Right kidney (tissue), 1 donor: ENCODE measurements at regions not wholly inside any gene's neighbourhood (a gene's known extent, or its start where the extent isn't known, plus 50 kb on each side); places are given as distances from the start of the nearest gene placed in this dataset.
"Not testable (repeated sequence)": the region's sequence is repeated elsewhere in the genome, so short reads cannot be mapped to it uniquely, and the experiment has no call there.

Experiments
- DNase-seq: peaks from one replicate; pipeline ENCODE4 v3.0.0-alpha.2; 2016

DNA sequence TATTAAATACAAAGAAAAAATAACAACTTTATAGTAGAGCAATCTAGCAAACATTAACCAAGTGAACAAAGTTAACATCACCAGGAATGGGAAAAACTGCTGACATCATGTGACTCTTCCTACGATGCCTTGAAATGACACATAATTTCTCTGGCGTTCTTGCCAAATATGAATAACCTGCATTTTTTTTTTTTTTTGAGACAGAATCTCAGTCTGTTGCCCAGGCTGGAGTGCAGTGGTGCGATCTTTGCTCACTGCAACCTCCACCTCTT is 126.5 kb upstream of the VKORC1L1 start:
- DNase-seq = no peak

DNA sequence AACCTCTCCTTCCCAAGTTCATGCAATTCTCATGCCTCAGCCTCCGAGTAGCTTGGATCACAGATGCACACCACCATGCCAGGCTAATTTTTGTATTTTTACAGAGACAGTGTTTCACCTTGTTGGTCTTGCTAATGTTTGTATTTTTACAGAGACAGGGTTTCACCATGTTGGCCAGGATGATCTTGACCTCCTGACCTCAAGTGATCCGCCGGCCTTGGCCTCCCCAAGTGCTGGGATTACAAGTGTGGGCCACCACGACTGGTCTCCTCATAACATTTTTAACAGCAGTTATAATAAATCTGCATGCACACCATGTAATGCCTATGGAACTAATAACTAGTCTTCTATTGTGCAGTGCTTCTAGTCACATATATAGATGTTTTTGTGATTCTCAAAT is 123.8 kb upstream of the VKORC1L1 start:
- DNase-seq = no peak

DNA sequence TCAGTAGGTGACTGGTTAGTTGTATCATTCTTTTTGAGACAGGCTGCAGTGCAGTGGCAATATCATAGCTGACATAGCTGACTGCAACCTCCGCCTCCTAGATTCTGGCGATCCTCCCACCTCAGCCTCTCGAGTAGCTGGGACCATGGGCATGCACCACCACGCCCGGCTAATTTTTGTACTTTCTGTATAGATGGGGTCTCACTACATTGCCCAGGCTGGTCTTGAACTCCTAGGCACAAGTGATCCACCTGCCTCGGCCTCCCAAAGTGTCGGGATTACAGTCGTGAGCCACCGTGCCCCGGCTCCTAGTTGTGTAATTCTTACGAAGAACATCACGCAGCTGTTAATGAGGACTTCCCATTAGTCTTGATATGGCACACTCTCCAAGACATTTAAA is 123.4 kb upstream of the VKORC1L1 start:
- DNase-seq = no peak

DNA sequence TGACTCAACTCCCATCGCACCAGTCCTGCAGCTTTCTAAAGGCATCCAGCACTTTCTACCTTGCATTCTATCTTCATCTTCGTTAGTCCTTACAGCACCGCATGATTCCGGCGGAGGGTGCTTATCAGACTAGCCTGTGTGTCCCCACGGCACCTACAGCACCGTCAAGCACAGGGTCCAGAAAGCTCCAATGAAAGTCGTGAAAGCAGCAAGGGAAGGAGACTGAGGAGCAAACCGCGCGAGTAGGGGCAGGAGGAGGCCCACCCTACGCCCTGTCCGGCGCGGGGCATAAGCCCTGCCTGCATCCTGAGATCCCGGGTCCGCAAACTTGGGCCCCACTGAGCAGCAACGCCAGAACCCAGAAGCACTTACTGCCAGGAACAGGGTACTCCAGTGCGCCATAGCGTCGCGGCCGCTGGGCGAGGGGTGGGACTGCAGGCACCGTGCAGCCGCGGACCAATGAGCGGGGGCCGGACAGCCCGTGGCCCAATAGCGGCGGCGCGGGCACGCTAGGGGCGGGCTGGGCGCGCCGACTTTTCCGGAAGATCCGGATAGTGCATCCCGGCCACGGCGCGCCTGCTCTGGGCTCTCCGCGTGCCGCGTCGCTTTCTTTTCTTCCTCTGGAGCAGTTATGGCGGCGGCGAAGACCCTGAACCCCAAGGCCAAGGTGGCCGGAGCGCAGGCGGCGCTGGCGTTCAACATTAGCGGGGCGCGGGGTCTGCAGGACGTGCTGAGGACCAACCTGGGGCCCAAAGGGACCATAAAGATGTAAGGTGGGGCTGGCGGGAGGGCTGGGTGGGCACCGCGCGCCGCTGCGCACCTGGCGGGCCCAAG is 122.1 kb upstream of the VKORC1L1 start:
- DNase-seq = peak; percentile 91

DNA sequence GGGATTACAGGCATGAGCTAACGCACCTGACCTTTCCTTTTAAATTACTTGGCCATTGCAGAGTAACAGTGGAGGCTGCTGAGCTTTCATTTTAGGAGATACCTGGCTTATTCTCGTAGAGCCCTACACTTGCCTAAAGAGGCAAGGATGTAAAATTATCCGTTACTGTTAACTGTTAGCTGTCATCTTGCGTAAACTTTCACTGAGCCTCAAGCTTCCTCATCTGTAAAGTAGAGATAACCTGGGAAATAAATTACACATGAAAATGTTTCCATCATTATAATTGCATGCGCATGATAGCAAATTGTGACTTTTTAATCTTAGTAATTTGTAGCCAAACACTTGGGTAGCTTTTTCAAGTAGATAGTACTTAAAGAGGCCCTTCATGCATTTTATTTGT is 118.8 kb upstream of the VKORC1L1 start:
- not testable (repeated sequence) for DNase-seq

DNA sequence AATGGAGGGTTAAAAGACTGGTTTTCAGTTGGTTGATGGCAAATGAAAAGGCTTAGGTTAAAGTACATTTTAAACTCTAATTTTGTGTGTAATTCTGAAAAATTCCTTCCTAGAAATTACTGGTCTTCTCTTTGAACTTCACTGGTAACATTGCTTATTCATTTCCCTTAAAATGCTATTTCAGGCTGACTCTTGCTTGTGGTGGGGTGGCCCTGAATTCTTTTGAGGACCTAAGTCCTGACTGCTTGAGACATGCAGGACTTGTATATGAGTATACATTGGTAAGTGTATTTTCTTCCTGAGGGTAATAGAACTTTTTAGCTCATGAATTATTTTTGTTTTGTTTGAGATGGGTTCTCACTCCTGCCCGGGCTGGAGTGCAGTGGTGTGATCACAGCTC is 113.9 kb upstream of the VKORC1L1 start:
- DNase-seq = not testable (repeated sequence)

DNA sequence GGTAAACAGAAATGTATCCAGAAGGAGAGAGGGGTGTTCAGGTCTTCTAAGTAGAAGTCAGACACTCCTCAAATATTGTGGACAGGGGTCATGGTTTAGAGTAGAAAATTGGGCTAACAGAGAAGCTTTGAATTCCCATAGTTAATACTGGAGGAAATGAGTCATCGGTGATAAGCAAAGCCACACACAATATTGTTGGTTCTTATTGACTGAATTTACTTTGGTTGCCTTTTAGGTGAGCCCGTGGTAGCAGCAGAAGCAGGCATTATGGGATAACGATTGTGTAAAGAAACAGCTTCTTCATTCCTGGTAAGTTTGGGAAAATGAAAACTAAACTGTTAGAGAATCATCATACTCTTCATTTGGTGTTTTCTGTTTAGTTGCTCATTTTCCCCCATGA is 110.2 kb upstream of the VKORC1L1 start:
- DNase-seq = not testable (repeated sequence)

DNA sequence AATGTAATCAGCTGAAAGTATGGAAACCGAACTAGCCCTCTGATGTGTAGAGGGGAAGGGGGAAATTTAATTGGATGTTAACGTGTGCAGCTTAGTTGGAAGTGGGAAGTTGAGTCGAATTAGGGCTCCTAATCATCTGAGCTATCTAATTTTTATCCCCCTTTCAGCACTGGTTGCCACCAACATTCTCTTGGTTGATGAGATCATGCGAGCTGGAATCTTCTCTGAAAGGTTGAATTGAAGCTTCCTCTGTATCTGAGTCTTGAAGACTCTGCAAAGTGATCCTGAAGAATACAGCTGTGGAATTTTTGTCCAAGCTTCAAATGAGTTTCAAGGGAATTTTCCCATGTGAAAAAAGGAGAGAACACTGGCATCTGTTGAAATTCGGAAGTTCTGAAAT is 109.8 kb upstream of the VKORC1L1 start:
- not testable (repeated sequence) for DNase-seq

DNA sequence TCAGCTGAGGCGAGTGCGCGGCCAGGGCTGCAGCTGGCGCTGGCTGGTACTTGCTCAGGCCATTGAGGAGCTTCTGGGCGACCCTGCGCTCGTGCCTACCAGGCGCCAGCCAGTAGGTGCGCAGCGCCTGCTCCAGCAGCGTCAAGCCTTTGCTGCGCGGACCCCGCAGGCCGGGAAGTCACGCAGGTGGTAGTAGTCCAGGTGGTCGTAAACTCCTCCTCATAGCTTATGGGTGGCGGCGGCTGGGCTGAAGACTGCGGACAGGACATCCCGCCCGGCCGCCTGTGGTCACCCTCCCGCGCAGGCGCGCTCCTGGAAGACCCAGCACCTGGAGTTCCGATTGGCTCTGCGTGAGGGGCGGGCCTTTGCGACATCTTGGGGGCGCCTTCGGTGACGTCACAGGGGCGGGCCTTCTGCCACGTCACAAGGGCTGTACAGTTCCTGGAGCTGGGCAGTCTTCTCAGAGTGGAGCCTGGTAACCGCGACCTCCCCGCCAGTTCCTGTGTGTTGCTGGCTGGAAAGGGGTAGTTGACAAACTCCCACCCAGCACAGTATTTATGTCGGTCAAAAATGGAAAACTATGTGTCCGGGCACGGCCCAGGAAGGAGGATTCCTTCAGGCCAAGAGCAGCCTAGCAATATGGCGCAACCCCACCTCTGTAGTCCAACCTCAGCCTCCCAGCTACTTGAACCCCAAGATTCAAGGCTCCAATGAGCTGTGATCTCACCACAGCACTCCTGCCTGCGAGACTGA is 102.2 kb upstream of the VKORC1L1 start:
- DNase-seq = peak; percentile 91

DNA sequence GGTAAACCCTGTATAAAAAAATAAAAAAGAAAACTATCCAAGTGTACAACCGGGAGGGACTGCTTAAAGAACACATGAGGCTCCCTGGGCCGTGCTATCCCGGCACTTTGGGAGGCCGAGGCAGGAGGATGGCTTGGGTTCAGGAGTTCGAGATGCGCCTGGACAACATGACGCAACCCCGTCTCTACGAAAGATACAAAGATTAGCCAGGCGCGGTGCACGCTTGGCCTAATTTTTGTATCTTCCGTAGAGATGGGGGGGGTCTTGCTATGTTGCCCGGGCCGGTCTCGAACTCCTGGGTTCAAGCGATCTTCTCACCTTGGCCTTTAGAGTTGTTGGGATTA is 101.7 kb upstream of the VKORC1L1 start:
- not testable (repeated sequence) for DNase-seq

DNA sequence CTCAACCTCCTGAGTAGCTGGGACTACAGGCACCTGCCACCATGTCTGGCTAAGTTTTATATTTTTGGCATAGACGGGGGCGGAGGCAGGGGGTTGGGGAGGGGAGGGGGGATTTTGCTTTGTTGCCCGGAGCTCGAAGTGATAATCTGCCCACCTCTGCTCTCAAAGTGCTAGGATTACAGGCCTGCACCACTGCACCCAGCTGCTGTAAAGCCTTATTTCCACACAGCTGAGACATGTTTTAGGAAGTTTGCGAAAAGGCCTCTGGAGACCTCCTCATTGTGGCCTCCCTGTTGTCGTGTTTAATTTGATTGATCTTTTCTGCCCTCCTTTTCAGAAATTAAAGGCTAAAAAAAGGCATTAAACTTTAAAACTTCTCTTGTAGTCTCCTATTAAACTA is 96.2 kb upstream of the VKORC1L1 start:
- not testable (repeated sequence) for DNase-seq

DNA sequence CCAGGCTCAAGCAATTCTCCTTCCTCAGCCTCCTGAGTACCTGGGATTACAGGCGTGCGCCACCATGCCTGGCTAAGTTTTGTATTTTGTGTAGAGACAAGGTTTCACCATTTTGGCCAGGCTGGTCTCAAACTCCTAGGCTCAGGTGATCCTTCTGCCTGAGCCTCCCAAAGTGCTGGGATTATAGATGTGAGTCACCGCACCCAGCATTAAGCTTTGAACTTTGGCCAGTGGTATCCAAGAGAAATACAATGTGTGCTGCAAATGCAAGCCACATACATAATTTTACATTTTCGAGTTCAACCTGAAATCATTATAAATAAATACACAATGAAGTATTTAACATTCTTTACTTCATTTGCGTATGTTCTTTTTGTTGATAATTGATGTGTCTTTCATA is 82.9 kb upstream of the VKORC1L1 start:
- DNase-seq = not testable (repeated sequence)

DNA sequence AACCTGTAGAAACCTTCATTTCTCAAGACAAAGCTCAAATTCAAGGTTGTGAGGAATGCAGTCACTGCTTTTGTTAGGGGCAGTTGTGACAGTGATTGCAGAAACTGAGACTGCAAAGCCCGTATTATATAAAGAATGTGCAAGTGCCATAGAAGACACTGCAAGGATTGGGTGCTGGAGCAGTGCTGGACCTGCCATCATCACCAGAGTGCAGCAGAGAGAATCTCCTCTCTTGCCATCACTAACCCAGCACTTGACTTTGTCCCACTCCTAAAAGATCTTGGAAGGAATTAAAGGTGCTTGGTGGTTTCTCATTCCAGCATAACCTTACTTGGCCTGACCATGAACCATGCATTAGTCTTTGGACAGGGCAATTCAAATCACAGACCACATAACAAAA is 81.1 kb upstream of the VKORC1L1 start:
- not testable (repeated sequence) for DNase-seq

DNA sequence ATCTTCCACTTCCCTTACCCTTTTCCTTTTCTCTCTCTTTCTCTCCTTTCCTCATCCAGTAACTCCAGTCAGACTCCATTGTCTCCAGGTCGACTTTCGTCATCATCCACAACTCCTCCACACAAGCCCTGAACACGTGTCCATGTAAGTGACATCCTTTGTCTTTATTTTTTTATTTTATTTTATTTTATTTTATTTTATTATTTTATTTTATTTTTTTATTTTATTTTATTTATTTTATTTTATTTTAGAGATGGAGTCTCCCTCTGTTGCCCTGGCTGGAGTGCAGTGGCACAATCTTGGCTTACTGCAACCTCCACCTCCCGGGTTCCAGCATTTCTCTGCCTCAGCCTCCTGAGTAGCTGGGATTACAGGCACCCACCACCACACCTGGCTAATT is 80.1 kb upstream of the VKORC1L1 start:
- DNase-seq = not testable (repeated sequence)

DNA sequence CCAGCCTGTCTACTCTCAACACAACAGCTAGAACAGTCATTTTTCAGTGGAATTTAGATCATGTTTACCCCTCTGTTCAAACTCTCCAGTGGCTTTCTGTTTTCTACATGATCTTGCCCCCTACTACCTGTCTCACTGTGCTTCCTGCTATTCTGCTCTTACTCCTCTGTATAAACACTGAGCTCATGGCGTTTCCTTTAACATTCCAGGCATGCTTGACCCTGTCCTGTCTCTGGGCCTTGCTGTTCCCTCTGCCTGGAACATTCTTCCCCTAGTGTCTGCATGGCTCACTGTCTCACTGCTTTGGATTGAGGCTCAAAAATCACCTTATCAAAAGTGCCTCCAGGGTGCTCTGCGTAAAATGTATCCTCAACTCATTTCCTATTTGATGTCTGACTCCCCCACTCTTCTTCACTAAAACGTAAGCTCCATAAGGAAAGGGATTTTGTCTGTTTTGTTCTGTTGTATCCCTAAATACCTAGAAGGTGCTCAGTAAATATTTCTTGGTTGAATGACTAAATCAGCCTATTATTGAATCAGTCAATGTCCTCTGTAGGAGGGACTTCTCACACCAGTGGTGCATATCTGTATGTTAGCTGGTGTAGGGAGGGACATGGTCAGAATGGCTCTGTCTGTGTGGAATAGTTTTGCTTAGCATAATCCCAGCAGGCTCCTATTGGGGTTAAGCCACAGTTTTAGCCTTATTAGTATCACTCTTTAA is 78.0 kb upstream of the VKORC1L1 start:
- DNase-seq = not testable (repeated sequence)

DNA sequence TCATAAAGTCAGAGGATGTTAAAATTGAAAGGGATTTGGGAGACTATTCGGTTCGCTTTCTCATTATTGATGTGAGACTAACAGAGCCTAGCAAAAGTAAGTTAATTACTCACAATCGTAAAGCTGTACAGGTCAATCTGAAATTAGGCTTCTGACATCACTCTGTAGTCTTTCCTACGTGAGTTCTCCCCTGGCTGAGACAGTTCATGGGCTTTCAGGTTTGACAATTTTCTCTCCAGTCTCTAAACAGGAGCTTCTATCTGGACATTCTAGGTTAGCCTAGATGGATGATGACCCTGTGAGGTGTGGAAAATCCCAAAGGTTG is 77.5 kb upstream of the VKORC1L1 start:
- not testable (repeated sequence) for DNase-seq

DNA sequence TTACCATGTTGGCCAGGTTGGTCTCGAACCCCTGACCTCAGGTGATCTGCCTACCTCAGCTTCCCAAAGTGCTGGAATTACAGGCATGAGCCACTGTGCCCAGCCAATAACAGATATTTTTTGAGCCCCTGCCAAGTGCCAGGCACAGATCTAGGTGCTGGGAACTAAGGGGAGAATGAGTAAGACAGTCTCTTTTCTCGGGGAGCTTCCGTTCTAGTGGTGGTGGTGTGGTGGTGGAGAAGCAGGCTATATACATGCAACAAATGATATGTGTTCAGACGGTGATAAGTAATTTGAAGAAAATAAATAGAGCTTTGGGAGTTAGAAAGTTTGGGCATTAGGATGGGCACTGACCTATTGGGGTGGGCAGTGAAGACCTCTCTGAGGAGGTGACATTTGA is 76.7 kb upstream of the VKORC1L1 start:
- no peak for DNase-seq

DNA sequence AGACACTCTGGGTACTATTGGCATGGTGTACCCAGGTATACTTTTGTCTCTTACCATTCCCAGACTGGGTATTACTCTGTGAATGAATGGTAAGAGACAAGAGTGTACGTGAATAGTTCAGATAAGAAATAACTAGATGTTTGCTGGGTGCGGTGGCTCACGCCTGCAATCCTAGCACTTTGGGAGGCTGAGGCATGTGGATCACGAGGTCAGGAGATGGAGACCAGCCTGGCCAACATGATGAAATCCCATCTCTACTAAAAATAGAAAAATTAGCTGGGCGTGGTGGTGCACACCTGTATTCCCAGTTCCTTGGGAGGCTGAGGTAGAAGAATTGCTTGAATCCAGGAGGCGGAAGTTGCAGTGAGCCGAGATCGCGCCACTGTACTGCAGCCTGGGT is 75.8 kb upstream of the VKORC1L1 start:
- DNase-seq = not testable (repeated sequence)

DNA sequence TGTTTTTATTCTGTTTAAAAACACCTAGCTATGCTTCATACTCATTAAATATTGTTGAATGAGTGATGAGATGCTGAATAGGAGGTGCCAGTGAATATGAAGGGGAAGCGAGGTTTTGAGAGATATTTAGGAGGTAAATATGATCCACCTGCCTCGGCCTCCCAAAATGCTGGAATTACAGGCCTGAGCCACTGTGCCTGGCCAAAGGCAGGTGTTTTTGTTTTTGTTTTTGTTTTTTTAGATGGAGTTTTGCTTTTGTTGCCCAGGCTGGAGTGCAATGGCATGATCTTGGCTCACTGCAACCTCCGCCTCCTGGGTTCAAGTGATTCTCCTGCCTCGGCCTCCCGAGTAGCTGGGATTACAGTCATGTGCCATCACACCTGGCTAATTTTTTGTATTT is 75.3 kb upstream of the VKORC1L1 start:
- DNase-seq = not testable (repeated sequence)

DNA sequence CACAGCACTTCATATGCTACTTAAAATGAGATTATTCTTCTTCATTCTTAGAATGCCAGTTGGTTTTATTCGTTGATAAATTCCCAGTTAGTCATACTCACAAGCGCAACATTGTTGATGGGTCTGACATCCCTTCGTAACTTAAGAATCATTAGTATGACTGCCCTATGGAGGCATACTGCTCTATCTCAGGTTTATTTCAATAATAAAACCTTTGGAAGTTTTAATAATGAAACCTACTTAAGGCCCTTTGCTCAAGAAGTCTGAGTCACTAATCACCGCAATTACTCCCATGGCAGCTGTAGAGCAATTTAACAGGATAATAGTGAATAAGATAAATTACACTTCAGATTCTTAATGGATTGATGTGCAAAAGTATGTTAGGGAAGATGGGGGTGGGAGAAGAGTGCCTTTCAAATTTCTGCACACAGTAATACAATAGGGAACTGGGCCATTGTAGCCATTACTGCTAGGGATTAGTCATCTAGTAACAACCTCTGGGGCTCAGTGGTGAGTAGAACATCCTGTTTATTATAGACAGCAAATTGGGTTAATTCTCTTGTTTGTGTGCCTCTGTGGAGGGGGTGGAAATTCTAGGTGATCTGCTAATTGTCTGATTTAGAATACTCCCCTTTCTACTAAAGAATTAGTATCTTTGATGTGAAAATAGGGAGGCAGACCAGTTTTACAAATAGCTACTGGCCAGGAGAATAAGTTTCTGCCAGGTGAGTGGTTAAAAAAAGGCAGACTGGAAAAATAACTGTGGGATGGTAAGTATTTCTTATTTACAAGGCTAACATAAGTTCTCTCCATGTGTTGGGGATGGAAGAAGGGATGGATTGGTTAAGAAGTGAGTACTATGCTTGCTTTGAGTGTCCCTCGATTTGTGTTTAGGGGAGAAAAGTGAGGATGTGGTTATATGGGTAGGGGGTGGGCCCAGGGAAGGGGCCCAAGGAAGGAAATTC is 74.5 kb upstream of the VKORC1L1 start:
- DNase-seq = no peak

DNA sequence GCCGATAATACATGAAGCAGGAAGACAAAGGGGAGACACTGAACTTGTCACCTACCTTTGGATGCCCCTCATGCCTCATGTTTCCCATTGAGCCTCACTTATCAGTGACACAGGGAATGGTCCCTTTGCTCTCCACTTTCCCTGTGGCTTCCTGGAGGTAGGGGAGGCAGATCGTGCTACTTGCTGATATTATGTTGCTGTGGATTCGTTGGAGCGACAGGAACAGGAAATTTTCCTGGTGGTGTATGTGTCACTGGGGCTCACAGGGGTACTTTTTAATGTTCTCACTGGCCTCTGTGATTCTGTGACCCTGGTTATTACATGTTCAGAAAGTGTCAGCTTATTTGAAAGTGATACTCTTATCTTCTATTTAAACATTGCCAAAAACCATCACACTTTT is 72.7 kb upstream of the VKORC1L1 start:
- DNase-seq = not testable (repeated sequence)

DNA sequence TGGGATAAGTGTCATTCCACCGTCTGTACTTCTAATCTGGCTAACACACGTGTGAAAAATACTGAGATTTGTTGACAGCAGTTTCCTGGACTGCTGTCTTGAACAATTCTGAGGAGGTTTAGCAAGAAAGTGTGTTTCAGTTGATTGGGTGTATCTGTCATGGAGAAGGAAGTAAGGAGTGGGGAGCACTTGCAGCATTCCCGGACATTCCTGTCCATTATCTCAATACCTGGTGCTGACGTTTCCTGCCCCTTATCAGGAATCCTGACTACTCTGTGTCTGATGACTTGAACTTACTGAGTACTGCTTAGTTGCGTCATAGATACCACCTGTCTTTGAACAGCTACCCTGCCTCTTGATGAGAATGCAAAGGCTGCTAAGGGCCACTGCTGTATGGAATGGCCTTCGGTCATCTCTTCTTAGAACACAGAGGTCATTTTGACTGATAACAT is 72.0 kb upstream of the VKORC1L1 start:
- no peak for DNase-seq
